GM19463 (cell line): ENCODE measurements at regions not wholly inside any gene's neighbourhood (a gene's known extent, or its start where the extent isn't known, plus 50 kb on each side); places are given as distances from the start of the nearest gene placed in this dataset.

Experiments used
- ATAC-seq: cut with Tn5 transposase; IDR thresholded peaks from one replicate; pipeline ENCODE4 v1.9.1; 2021; ENCODE audit warnings: mild to moderate bottlenecking, moderate library complexity; ENCODE audit not compliant: unreplicated experiment

GRCh38 chr5:67437905-67438845 is 241.6 kb upstream of the CD180 start:
- ATAC-seq: no peak

GRCh38 chr5:67435032-67435431 is 238.4 kb upstream of the CD180 start:
- no peak for ATAC-seq

GRCh38 chr5:67434466-67434865 is 237.9 kb upstream of the CD180 start:
- ATAC-seq: no peak

- no peak for ATAC-seq
Measured at GRCh38 chr5:67432606-67433005, 236.0 kb upstream of the CD180 start.

- ATAC-seq: no peak
Measured at GRCh38 chr5:67431191-67431590, 234.6 kb upstream of the CD180 start.

- ATAC-seq: no peak
Measured at GRCh38 chr5:67427850-67428298, 231.3 kb upstream of the CD180 start.

GRCh38 chr5:67426961-67427849 is 230.6 kb upstream of the CD180 start:
- no peak for ATAC-seq

- no peak for ATAC-seq
Measured at GRCh38 chr5:67425514-67425913, 228.9 kb upstream of the CD180 start.

- no peak for ATAC-seq
Measured at GRCh38 chr5:67417839-67418238, 221.2 kb upstream of the CD180 start.

- no peak for ATAC-seq
Measured at GRCh38 chr5:67416986-67417385, 220.4 kb upstream of the CD180 start.

GRCh38 chr5:67416133-67416937 is 219.7 kb upstream of the CD180 start:
- ATAC-seq: no peak

GRCh38 chr5:67414712-67415111 is 218.1 kb upstream of the CD180 start:
- no peak for ATAC-seq

- ATAC-seq: no peak
Measured at GRCh38 chr5:67413721-67414120, 217.1 kb upstream of the CD180 start.

- no peak for ATAC-seq
Measured at GRCh38 chr5:67409126-67409777, 212.7 kb upstream of the CD180 start.

GRCh38 chr5:67407979-67408378 is 211.4 kb upstream of the CD180 start:
- ATAC-seq: no peak

- no peak for ATAC-seq
Measured at GRCh38 chr5:67405755-67406154, 209.2 kb upstream of the CD180 start.

- no peak for ATAC-seq
Measured at GRCh38 chr5:67405101-67405364, 208.4 kb upstream of the CD180 start.

- no peak for ATAC-seq
Measured at GRCh38 chr5:67404256-67405100, 207.9 kb upstream of the CD180 start.

- no peak for ATAC-seq
Measured at GRCh38 chr5:67402526-67402925, 205.9 kb upstream of the CD180 start.

- no peak for ATAC-seq
Measured at GRCh38 chr5:67401172-67401571, 204.6 kb upstream of the CD180 start.
